HPDE6-E6E7 (cell line): ENCODE measurements at regions not wholly inside any gene's neighbourhood (a gene's known extent, or its start where the extent isn't known, plus 50 kb on each side); places are given as distances from the start of the nearest gene placed in this dataset.

Experiments
- DNase-seq: peaks from one replicate; pipeline ENCODE4 v3.0.0; 2011; ENCODE audit warnings: missing footprints; ENCODE audit errors: extremely low spot score

DNA sequence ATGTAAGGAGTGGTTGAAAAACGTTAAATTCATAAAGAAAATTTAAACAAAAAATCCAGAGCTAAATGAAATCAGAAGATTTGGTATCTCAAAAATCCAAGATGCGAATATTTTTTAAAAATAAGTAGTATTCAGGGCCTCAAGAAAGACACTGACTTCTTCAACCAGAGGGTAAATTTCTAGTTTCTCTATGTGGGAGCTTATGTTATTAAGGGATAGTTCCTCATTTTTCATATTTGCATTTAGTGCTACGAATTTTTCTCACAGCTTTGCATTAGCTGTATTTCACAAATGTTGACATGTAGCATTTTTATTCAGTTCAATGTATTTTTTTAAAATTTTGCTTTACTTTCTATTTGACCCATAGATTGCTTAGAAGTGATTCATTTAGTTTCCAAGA lies 454.7 kb downstream of the CBLN2 start:
- no peak for DNase-seq

DNA sequence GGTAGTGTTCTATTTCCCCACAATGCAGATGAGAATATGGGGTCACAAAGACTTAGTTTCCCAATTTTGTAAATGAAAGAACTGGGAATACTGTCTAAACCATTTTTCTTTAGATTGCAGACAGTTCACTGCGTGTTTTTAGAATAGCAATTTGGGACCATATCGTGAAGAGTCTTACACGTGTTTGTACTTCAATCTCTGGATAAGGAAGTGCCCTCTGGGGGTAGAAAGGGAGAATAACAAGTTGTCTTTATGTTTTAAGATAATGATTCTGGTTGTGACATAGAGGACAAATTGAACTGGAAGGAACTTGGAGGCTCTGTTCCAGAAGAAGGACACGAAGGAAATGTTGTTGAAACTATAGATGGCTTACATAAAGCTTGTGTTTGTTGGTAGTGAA lies 457.7 kb downstream of the CBLN2 start:
- DNase-seq = no peak

DNA sequence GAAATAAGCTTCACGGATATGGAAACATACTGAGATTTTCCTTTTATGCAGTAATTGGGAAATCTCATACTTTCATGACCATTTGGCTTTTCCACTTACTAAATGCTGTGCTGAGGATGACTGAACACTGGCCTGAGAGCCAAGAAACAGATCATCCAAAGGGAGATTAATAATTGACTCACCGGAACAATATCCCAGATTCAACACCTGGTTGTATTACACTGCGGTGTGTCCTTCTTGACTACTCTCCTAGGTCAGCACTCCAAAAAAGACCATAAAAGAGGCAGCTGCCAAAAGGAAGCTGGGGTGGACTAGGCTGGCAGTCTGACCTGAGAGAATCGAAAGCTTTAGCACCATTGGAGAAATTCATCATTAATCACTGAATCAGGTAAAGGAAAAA lies 469.1 kb downstream of the CBLN2 start:
- no peak for DNase-seq

DNA sequence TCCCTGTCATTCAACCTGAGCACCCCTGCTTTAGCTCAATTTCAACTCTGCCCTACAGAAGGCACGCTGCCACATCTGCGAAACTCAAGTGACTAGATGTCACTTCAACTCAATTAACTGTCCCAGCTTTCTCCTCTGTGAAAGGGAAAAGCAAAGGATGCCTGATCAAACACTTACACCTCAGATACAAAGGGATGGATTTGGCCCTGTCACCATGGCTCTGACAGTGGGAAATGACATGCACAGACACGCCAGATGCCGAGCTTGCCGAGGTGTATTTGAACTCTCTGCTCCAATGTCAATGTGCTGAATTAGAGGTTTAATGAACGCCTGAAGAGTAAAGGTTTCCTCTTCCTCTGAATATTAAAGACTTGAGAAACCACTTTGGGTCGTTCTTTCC lies 481.1 kb downstream of the CBLN2 start:
- no peak for DNase-seq

GRCh38 chr18:72058851-72059250 lies 485.3 kb downstream of the CBLN2 start:
- no peak for DNase-seq

- DNase-seq = no peak
Measured at GRCh38 chr18:72056171-72056570, 488.0 kb downstream of the CBLN2 start.

- no peak for DNase-seq
Measured at GRCh38 chr18:72041313-72042032, 502.7 kb downstream of the CBLN2 start.

- DNase-seq = no peak
Measured at GRCh38 chr18:72013427-72013850, 530.7 kb downstream of the CBLN2 start.

DNA sequence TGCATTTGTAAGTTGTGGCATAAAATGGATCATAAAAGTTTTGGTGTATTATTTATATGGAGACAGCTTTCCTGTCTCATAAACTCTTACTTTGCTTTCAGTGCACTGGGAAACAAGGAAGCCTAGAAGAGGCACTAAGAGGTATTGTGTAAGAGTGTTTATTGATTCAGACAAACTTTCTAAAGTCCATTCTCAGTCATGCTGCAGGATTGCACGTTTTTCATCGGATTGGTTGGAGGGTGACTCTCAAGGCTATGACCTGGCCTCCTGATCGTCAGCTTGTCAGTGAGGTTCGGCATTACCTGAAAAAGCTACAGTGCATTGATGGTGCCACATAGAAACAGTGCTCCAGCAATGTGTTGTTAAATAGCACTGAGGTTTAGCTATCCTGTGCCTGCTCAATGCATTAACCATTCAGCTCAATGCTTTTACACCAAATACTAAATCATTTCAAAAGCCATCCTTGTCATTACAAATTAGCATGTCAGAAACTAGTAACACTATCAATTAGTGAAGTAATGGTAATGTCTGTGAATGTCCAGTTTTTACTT lies 545.5 kb downstream of the CBLN2 start:
- DNase-seq = no peak

GRCh38 chr18:71995904-71996465 lies 548.2 kb downstream of the CBLN2 start:
- peak; percentile 15 for DNase-seq

DNA sequence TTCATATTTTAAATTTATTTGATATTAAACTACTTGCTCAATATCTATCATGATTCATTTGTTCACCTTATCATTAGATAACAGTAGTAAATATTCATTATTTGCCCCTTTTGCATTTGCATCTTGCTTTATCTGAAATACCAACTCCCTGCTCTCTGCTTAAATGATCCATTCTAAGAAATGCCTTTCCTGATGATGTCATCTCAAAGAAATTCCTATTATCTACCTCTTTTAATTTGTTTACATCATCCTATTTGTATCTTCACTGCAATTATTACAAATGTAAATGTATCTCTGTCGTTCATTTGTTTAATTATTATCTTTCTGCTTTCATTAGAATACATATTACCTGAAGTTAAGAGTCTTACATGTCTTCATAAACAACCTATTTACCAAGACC lies 549.9 kb downstream of the CBLN2 start:
- DNase-seq = no peak

DNA sequence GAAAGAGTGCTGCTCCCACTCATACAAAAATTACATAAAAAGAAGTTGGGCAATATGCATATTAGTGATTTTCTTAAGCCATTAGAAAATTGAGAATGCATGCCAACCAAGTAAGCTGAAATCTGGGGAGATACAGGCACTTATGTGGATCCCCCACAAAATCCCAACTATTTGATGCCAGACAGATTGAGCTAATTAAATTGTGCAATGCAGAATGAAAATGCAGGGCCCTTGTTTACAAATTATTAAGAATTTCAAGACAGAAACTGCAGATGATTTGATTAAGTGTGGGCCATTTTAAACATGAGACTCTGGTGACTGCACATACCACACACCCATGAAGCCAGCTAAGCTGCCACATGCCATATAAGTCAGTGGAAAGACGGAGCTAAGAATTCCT lies 554.5 kb downstream of the CBLN2 start:
- no peak for DNase-seq

- no peak for DNase-seq
Measured at GRCh38 chr18:71986351-71987050, 557.6 kb downstream of the CBLN2 start.

GRCh38 chr18:71976744-71977143 lies 567.4 kb downstream of the CBLN2 start:
- no peak for DNase-seq

DNA sequence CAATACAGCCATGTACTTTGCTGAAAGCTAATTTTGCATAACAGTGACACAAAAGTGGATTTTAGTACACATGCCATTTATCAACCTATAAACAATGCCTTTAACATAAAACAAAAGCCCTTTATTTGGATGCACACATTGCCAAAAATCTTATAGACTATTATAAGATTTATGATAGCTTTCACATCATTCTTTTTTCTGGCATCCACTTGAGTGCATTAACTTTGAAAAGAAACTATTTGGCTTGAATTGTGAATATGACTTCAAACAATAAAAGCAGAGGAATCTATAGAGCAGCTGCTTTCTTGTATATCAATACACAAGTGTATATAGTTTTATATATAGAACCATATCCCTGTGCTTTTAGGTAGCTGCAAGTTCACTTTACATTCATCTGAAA lies 577.4 kb downstream of the CBLN2 start:
- no peak for DNase-seq

- no peak for DNase-seq
Measured at GRCh38 chr18:71958605-71959004, 585.5 kb downstream of the CBLN2 start.

DNA sequence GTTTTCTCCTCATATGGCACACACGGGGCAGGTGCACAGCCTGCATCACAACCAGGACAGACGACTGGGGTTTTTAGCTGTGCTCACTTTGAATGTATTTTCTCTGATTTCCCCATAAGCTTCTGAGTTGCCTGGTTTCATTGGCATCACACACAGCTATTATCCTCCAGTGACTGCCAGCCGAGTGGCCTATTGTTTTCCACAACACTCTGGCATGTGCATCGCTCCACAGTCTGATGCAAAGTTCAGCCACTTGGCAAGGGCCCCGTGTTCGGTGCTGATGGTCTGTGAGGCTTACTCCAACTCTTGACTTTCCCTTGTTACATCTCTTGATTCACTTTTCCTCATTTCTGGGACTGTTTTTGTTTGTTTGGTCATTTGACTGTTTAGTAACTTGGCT lies 593.1 kb downstream of the CBLN2 start:
- no peak for DNase-seq

GRCh38 chr18:71942433-71942832 lies 601.7 kb downstream of the CBLN2 start:
- no peak for DNase-seq

- no peak for DNase-seq
Measured at GRCh38 chr18:71939483-71939882, 604.7 kb downstream of the CBLN2 start.

DNA sequence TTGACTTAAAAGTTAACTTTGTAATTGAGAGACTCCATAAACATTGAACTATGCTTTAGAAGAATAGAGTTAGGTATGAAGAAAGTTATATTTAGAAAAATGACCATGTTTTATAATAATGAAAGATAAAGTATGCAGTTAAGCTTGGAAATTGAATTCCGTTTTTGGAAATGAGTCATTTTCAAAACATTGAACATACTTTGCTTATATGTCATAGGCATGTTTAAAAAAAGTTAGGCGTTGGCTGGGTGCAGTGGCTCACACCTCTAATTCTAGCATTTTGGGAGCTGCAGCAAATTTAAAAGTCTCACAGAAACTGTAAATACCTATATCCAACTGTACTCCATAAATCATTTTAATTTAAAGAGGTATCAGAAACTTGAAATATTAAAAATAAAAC lies 607.4 kb downstream of the CBLN2 start:
- DNase-seq = no peak

DNA sequence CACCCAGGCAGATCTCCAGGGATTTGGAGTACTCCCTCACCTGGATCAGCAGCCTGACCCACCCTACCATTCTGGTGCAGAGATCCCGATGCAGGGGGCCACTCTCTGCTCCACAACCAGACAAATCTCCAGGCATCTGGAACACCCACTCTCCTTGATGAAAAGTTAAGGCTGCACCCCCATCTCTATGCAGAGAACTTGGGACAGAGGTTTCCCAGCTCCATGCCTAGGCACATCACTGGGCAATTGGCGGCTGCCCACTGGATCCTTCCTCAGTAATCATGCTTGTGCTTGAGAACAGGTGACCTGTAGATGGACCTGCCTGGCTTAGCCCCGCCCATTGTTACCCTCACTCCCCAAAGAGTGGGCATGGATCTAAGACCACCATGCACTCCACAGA lies 624.9 kb downstream of the CBLN2 start:
- no peak for DNase-seq

GRCh38 chr18:71913641-71914040 lies 630.5 kb downstream of the CBLN2 start:
- no peak for DNase-seq

DNA sequence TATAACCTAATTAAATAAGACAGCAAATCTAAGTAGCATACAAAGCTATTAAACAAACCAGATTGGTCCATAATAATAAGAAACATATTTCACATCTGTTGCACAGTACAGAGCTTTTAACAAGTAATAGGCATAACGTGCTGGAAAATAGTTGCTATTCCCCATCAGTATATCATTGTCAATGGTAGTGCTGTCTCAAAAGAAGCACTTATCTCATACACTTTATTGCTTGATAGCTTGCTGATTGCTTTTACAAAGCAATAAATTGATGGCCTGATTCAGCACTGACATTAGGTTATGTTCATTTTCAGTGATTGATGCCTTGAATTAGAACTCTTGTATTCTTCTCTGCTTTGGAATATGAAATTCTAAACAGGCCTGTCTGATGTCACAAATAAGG lies 641.7 kb downstream of the CBLN2 start:
- no peak for DNase-seq
